ENCODE measurements at regions not wholly inside any gene's neighbourhood (a gene's known extent, or its start where the extent isn't known, plus 50 kb on each side); places are given as distances from the start of the nearest gene placed in this dataset.

GRCh38 chr18:72470391-72470790 is 73.8 kb downstream of the CBLN2 start:
- TF ChIP-seq CTCF (optimal IDR thresholded peaks at IDR 0.05 in 1 of 3, IDR thresholded peaks at IDR 0.05 in 1 of 3, conservative IDR thresholded peaks at IDR 0.05 in 1 of 3; ENCODE audit: extremely low read depth in 1 of 3, insufficient read depth in 2 of 3, low read length in 3 of 3) = no peak
- no peak for TF ChIP-seq EZH2 (IDR thresholded peaks at IDR 0.05; ENCODE audit: low read length)
